ENCODE measurements at regions not wholly inside any gene's neighbourhood (a gene's known extent, or its start where the extent isn't known, plus 50 kb on each side); places are given as distances from the start of the nearest gene placed in this dataset.

- intact Hi-C loops (cut with DNase I; ENCODE audit: low total_unique reads) = no loop called here
- H3K4me1 ChIP-seq = no peaks in the 10 kb centered on the region
- DNase-seq (no peak), ATAC-seq (no peak)
- H3K27me3 ChIP-seq = no peaks in the 10 kb centered on the region
- no peak overlapping the region for H3K4me3 ChIP-seq
- in situ Hi-C loops (cut with MboI; ENCODE audit: low sequenced_read_pairs in 4 of 4) = no loop called here
- no peaks in the 10 kb centered on the region for H3K36me3 ChIP-seq
- H3K27ac ChIP-seq = no peak overlapping the region
- no peak for TF ChIP-seq CTCF (IDR thresholded peaks at IDR 0.05 in 4 of 5, conservative IDR thresholded peaks at IDR 0.05 in 1 of 5)
- no peak for TF ChIP-seq POLR2A (IDR thresholded peaks at IDR 0.05)
- no peaks in the 10 kb centered on the region for H3K9me3 ChIP-seq
These were observed 296.1 kb downstream of the GLRX3 start for GRCh38 chr10:130432271-130432670.

- Histone ChIP-seq H3K4me1 (no peaks in the 10 kb centered on the region), H3K36me3 (no peaks in the 10 kb centered on the region), H3K9me3 (no peaks in the 10 kb centered on the region), H3K4me3 (no peak overlapping the region), H3K27me3 (no peaks in the 10 kb centered on the region), H3K27ac (no peak overlapping the region)
- intact Hi-C loops (cut with DNase I; ENCODE audit: low total_unique reads) (no loop called here), in situ Hi-C loops (cut with MboI; ENCODE audit: low sequenced_read_pairs in 4 of 4) (no loop called here)
- no peak for ATAC-seq
- no peak for TF ChIP-seq CTCF (IDR thresholded peaks at IDR 0.05 in 4 of 5, conservative IDR thresholded peaks at IDR 0.05 in 1 of 5)
- DNase-seq = no peak
These were observed 296.7 kb downstream of the GLRX3 start for GRCh38 chr10:130432850-130433249.

GRCh38 chr10:130434446-130435385 lies 298.5 kb downstream of the GLRX3 start:
- Histone ChIP-seq H3K27ac (no peak overlapping the region), H3K36me3 (no peaks in the 10 kb centered on the region), H3K4me3 (no peak overlapping the region), H3K27me3 (no peaks in the 10 kb centered on the region), H3K4me1 (no peaks in the 10 kb centered on the region), H3K9me3 (no peaks in the 10 kb centered on the region)
- TF ChIP-seq POLR2A (IDR thresholded peaks at IDR 0.05) (no peak), CTCF (IDR thresholded peaks at IDR 0.05 in 4 of 5, conservative IDR thresholded peaks at IDR 0.05 in 1 of 5) (no peak)
- in situ Hi-C loops (cut with MboI; ENCODE audit: low sequenced_read_pairs in 4 of 4) = no loop called here
- DNase-seq (no peak), ATAC-seq (no peak)
- intact Hi-C loops (cut with DNase I; ENCODE audit: low total_unique reads) = no loop called here

GRCh38 chr10:130435961-130436360 lies 299.8 kb downstream of the GLRX3 start:
- in situ Hi-C loops (cut with MboI; ENCODE audit: low sequenced_read_pairs in 4 of 4) (no loop called here), intact Hi-C loops (cut with DNase I; ENCODE audit: low total_unique reads) (no loop called here)
- H3K4me3 ChIP-seq = no peak overlapping the region
- no peak for DNase-seq
- ATAC-seq = no peak
- no peaks in the 10 kb centered on the region for H3K27me3 ChIP-seq
- no peaks in the 10 kb centered on the region for H3K4me1 ChIP-seq
- H3K9me3 ChIP-seq = no peaks in the 10 kb centered on the region
- no peak for TF ChIP-seq CTCF (IDR thresholded peaks at IDR 0.05 in 4 of 5, conservative IDR thresholded peaks at IDR 0.05 in 1 of 5)
- TF ChIP-seq POLR2A (IDR thresholded peaks at IDR 0.05) = no peak
- H3K27ac ChIP-seq = no peak overlapping the region
- H3K36me3 ChIP-seq = no peaks in the 10 kb centered on the region
